MCF 10A (cell line): ENCODE measurements at regions not wholly inside any gene's neighbourhood (a gene's known extent, or its start where the extent isn't known, plus 50 kb on each side); places are given as distances from the start of the nearest gene placed in this dataset.

Experiments
- BruUV-seq: library from RNA; stranded (reverse); fragments of 400-500 nt; replicated peaks from 2 replicates; lab custom pipeline; 2021; lab: Mats Ljungman, UMichigan
- CTCF ChIA-PET: fragments of 300-600 bp; sonication (Branson Sonifier 250); formaldehyde crosslinking; extraction: SDS; loops from one replicate; lab custom pipeline; 2021; ENCODE audit warnings: antibody characterized with exemption, inconsistent platforms; lab: Yijun Ruan, JAX
- POLR2A ChIA-PET: fragments of 300-600, 350-650 bp; sonication (Branson Sonifier 250); formaldehyde crosslinking; extraction: SDS; loops from one replicate; lab custom pipeline; 2020; ENCODE audit warnings: antibody characterized with exemption, inconsistent platforms; lab: Yijun Ruan, JAX
- DNase-seq: peaks from one replicate; pipeline ENCODE4 v3.0.0-alpha.2; 2018; ENCODE audit not compliant: unreplicated experiment
- H3K27ac Mint-ChIP-seq: one replicate; pipeline ENCODE4 v1.8.0; 2022; ENCODE audit warnings: mild to moderate bottlenecking, low read depth, mixed read lengths; ENCODE audit not compliant: unreplicated experiment
- H3K27me3 Mint-ChIP-seq: one replicate; pipeline ENCODE4 v1.8.0; 2022; ENCODE audit warnings: mixed read lengths; ENCODE audit not compliant: insufficient read depth, unreplicated experiment
- H3K36me3 Mint-ChIP-seq: one replicate; pipeline ENCODE4 v1.8.0; 2022; ENCODE audit warnings: mild to moderate bottlenecking, moderate library complexity, mixed read lengths; ENCODE audit not compliant: insufficient read depth, unreplicated experiment
- H3K4me1 Mint-ChIP-seq: one replicate; pipeline ENCODE4 v1.8.0; 2022; ENCODE audit warnings: mixed read lengths; ENCODE audit not compliant: insufficient read depth, unreplicated experiment
- H3K4me3 Mint-ChIP-seq: one replicate; pipeline ENCODE4 v1.8.0; 2022; ENCODE audit warnings: mild to moderate bottlenecking, moderate library complexity, mixed read lengths; ENCODE audit not compliant: unreplicated experiment
- H3K9me3 Mint-ChIP-seq: one replicate; pipeline ENCODE4 v1.8.0; 2022; ENCODE audit warnings: mixed read lengths; ENCODE audit not compliant: unreplicated experiment
- CTCF ChIP-seq: fragments of 200-600 bp; IDR thresholded peaks from one replicate; pipeline ENCODE4 v1.8.0; 2022; ENCODE audit warnings: antibody characterized with exemption, mild to moderate bottlenecking; ENCODE audit not compliant: unreplicated experiment
- intact Hi-C: fragments of 100-400 bp; cut with micrococcal nuclease; formaldehyde crosslinking; loops from 2 replicates; pipeline ENCODE4 v1.14.1; 2022

GRCh38 chr6:14573703-14574290 lies 456.2 kb downstream of the CD83 start:
- no peak for DNase-seq
- Mint-ChIP-seq H3K4me3 (no peak overlapping the region), H3K9me3 (no peaks in the 10 kb centered on the region), H3K36me3 (no peaks in the 10 kb centered on the region), H3K27ac (no peak overlapping the region), H3K27me3 (no peaks in the 10 kb centered on the region), H3K4me1 (no peaks in the 10 kb centered on the region)
- CTCF ChIA-PET = interaction anchor here (0.5 kb wide), 1 partner anchor 230 kb away, joined by 3 read pairs; no protein-coding TSS in a partner anchor
- POLR2A ChIA-PET = no interaction called here
- TF ChIP-seq CTCF = no peak
- intact Hi-C loops = no loop called here
- BruUV-seq = no TSS peak

GRCh38 chr6:14575961-14576360 lies 458.4 kb downstream of the CD83 start:
- H3K36me3 Mint-ChIP-seq = no peaks in the 10 kb centered on the region
- no peaks in the 10 kb centered on the region for H3K4me1 Mint-ChIP-seq
- H3K9me3 Mint-ChIP-seq = no peaks in the 10 kb centered on the region
- H3K4me3 Mint-ChIP-seq = no peak overlapping the region
- TF ChIP-seq CTCF = no peak
- intact Hi-C loops = no loop called here
- POLR2A ChIA-PET = no interaction called here
- no peak for DNase-seq
- H3K27ac Mint-ChIP-seq = no peak overlapping the region
- CTCF ChIA-PET = no interaction called here
- H3K27me3 Mint-ChIP-seq = no peaks in the 10 kb centered on the region
- BruUV-seq = no TSS peak

DNA sequence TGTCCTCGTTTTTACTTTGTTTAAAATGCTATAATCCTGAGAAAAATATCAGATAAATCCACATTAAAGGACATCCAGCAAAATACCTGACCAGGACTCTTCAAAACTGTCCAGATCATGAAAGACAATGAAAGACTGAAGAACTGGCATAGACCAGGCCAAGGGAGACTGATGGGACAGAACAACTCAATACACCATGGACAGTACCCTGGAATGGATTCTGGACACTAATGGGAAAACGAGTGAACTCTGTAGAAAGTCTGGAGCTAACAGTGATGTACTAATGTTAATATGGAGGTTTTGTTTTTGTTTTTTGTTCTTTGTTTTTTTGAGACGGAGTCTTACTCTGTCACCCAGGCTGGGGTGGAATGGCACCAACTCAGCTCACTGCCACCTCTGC lies 461.4 kb downstream of the CD83 start:
- Mint-ChIP-seq H3K4me1 (no peaks in the 10 kb centered on the region), H3K4me3 (no peak overlapping the region), H3K27ac (no peak overlapping the region), H3K36me3 (no peaks in the 10 kb centered on the region), H3K27me3 (no peaks in the 10 kb centered on the region), H3K9me3 (no peaks in the 10 kb centered on the region)
- no peak for TF ChIP-seq CTCF
- BruUV-seq = no TSS peak
- CTCF ChIA-PET = interaction anchor here (0.7 kb wide), 1 partner anchor 10 kb away, joined by 3 read pairs; no protein-coding TSS in a partner anchor
- intact Hi-C loops = no loop called here
- POLR2A ChIA-PET = no interaction called here
- no peak for DNase-seq

DNA sequence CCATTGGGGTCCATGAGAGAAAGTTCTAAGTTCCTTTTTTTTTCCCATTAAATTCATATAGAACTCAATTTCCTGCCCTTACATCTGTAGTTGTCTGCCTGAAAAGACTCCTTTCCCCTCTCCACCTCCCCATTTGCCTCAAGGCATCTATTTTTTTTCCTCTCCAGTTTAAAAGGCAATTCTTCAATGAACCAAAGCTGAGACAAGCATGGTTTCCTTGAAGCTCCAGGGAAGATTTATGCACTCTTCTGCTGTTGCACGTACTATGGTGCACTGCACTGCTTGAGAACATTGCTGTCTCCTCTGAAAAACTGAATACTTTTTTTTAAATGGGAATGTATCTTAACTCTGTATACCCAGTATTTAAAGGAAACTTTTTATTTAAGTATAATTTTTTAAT lies 465.2 kb downstream of the CD83 start:
- POLR2A ChIA-PET = interaction anchor here (0.7 kb wide), 2 partner anchors 19 to 45 kb away, joined by 3 to 5 read pairs; no protein-coding TSS in a partner anchor
- Mint-ChIP-seq H3K4me1 (no peaks in the 10 kb centered on the region), H3K36me3 (no peaks in the 10 kb centered on the region), H3K9me3 (no peaks in the 10 kb centered on the region), H3K27me3 (no peaks in the 10 kb centered on the region), H3K27ac (no peak overlapping the region), H3K4me3 (no peak overlapping the region)
- BruUV-seq = no TSS peak
- TF ChIP-seq CTCF = no peak
- no peak for DNase-seq
- intact Hi-C loops = no loop called here
- CTCF ChIA-PET = interaction anchor here (0.6 kb wide), 1 partner anchor 13 kb away, joined by 3 read pairs; no protein-coding TSS in a partner anchor
